ENCODE measurements at regions not wholly inside any gene's neighbourhood (a gene's known extent, or its start where the extent isn't known, plus 50 kb on each side); places are given as distances from the start of the nearest gene placed in this dataset.

- TF ChIP-seq CTCF (conservative IDR thresholded peaks at IDR 0.05; ENCODE audit: low read depth, low read length): no peak
- DNase-seq (ENCODE audit: low read depth): no peak
- no peak overlapping the region for H3K4me3 ChIP-seq (ENCODE audit: low read depth, low read length)
These were observed 374.5 kb upstream of the RORB start for GRCh38 chr9:74122661-74123060.

DNA sequence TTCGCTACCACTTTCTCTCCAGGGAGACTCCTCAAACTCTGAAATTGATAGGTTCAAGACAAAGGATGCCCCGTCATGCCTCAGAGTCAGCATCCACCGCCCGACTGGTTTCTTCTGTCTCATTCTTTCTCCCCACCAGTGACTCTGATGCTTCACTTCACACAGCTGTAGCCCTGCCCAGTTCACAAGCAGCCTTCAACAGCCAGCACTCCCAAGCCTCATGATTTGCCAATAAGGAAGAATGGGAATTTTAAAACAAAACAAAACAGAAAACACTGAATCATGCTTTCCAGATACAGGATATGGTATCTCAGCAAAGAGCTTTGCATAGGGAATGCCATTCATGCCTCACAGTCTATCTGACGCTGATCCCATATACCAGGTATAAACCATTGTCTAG lies 371.2 kb upstream of the RORB start:
- DNase-seq (ENCODE audit: low read depth): peak; percentile 74
- H3K4me3 ChIP-seq (ENCODE audit: low read depth, low read length): no peak overlapping the region
- no peak for TF ChIP-seq CTCF (conservative IDR thresholded peaks at IDR 0.05; ENCODE audit: low read depth, low read length)

DNA sequence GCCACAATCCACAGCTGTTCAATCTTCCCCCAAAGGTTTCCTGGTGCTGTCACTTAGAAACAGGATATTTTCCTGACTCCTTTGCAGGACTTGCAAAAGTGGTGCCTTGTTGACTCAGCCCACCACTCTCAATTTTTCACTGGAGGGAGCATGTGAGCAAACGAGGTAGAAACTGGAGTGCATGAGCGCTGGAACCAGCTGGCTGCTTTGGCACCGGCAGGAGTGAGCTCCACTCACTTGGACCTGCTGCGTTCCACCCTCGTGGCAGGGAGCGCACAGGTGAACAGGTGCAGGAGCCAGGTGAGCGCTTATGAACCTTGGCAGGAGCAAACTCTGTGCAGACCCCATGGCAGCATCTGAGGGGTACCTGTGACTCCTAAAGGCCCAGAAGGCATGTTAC lies 364.1 kb upstream of the RORB start:
- no peak overlapping the region for H3K4me3 ChIP-seq (ENCODE audit: low read depth, low read length)
- DNase-seq (ENCODE audit: low read depth): no peak
- no peak for TF ChIP-seq CTCF (conservative IDR thresholded peaks at IDR 0.05; ENCODE audit: low read depth, low read length)

- H3K4me3 ChIP-seq (ENCODE audit: low read depth, low read length): no peak overlapping the region
- no peak for TF ChIP-seq CTCF (conservative IDR thresholded peaks at IDR 0.05; ENCODE audit: low read depth, low read length)
- DNase-seq (ENCODE audit: low read depth): no peak
These were observed 363.2 kb upstream of the RORB start for GRCh38 chr9:74133921-74134320.

DNA sequence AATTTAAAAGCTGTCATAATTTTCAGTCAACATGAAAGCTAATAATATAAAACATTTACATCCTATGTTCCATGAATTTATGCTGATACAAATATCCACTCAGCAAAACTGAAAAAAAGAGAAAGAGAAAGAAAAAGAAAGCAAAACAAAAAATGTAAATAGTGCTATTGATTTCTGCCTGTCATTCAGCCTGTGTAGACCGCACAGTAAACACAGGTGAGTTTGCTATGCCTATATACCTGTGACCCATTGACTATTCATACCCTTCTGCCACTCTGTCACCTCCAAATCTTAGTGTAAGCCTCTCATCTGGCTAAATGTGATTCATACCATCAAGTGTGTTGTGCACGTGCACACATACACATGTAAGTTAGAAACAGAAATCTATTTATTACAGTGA lies 359.0 kb upstream of the RORB start:
- DNase-seq (ENCODE audit: low read depth): no peak
- no peak for TF ChIP-seq CTCF (conservative IDR thresholded peaks at IDR 0.05; ENCODE audit: low read depth, low read length)
- H3K4me3 ChIP-seq (ENCODE audit: low read depth, low read length): no peak overlapping the region

- no peak for DNase-seq (ENCODE audit: low read depth)
- H3K4me3 ChIP-seq (ENCODE audit: low read depth, low read length): no peak overlapping the region
- no peak for TF ChIP-seq CTCF (conservative IDR thresholded peaks at IDR 0.05; ENCODE audit: low read depth, low read length)
These were observed 357.0 kb upstream of the RORB start for GRCh38 chr9:74140141-74140540.

DNA sequence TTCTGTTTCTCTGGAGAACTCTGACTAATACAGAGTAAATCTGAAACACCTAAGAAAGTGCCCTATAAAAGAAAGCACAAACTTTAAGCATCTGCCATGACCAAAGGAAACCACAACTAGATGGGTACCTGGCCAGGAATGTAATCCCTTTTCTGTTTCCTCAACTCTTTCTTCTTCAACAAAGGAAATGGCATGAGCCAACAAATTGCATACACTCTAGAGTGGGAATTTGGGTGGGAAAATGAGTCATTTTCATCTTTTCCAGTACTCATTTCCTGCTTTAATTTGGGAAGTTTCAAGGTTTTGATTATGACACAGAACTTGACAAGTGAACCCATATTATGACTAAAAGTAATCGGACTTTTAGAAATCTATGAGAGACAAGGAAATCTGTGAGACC lies 349.2 kb upstream of the RORB start:
- DNase-seq (ENCODE audit: low read depth): no peak
- TF ChIP-seq CTCF (conservative IDR thresholded peaks at IDR 0.05; ENCODE audit: low read depth, low read length): no peak
- H3K4me3 ChIP-seq (ENCODE audit: low read depth, low read length): no peak overlapping the region
